ENCODE measurements at regions not wholly inside any gene's neighbourhood (a gene's known extent, or its start where the extent isn't known, plus 50 kb on each side); places are given as distances from the start of the nearest gene placed in this dataset.

GRCh38 chr20:50426866-50427718, 83.1 kb upstream of the PTPN1 start:
- TF ChIP-seq ZBTB33 (CRISPR knock-in tag; IDR thresholded peaks at IDR 0.05) (no peak), HNRNPK (IDR thresholded peaks at IDR 0.05; ENCODE audit: low read depth, low read length, poor library complexity, severe bottlenecking) (no peak)
- TF ChIP-seq, protein P1, sequence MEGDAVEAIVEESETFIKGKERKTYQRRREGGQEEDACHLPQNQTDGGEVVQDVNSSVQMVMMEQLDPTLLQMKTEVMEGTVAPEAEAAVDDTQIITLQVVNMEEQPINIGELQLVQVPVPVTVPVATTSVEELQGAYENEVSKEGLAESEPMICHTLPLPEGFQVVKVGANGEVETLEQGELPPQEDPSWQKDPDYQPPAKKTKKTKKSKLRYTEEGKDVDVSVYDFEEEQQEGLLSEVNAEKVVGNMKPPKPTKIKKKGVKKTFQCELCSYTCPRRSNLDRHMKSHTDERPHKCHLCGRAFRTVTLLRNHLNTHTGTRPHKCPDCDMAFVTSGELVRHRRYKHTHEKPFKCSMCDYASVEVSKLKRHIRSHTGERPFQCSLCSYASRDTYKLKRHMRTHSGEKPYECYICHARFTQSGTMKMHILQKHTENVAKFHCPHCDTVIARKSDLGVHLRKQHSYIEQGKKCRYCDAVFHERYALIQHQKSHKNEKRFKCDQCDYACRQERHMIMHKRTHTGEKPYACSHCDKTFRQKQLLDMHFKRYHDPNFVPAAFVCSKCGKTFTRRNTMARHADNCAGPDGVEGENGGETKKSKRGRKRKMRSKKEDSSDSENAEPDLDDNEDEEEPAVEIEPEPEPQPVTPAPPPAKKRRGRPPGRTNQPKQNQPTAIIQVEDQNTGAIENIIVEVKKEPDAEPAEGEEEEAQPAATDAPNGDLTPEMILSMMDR (IDR thresholded peaks at IDR 0.05 in 2 of 3, conservative IDR thresholded peaks at IDR 0.05 in 1 of 3; ENCODE audit: insufficient read depth in 2 of 3, low read depth in 1 of 3, low read length in 3 of 3), result no peak
- TF ChIP-seq, protein P2, sequence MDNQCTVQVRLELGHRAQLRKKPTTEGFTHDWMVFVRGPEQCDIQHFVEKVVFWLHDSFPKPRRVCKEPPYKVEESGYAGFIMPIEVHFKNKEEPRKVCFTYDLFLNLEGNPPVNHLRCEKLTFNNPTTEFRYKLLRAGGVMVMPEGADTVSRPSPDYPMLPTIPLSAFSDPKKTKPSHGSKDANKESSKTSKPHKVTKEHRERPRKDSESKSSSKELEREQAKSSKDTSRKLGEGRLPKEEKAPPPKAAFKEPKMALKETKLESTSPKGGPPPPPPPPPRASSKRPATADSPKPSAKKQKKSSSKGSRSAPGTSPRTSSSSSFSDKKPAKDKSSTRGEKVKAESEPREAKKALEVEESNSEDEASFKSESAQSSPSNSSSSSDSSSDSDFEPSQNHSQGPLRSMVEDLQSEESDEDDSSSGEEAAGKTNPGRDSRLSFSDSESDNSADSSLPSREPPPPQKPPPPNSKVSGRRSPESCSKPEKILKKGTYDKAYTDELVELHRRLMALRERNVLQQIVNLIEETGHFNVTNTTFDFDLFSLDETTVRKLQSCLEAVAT (IDR thresholded peaks at IDR 0.05), result no peak

All from K562 (cell line).